ENCODE measurements at regions not wholly inside any gene's neighbourhood (a gene's known extent, or its start where the extent isn't known, plus 50 kb on each side); places are given as distances from the start of the nearest gene placed in this dataset.

DNA sequence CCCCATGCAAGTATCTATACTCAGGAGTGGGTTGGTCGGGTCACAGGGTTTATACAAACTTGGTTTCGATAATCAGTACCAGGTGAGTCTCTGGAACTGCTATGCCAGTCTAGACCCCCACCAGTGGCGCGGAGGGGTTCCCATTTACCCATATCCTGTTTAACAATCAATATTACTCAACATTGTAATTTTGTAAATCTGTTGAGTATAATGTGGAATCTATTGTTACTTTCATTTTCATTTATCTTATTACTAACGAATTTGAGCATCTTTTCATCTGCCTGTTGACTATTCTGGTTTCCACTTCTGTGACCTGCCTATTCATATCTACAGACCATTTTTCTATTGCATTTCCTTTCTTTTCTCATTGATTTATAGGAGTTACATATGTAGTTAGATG is 275.2 kb upstream of the CRY1 start:
- Histone ChIP-seq H3K4me1 (ENCODE audit: insufficient read depth, low read length) (peaks cover 26% of the 10 kb centered on the region), H3K4me3 (replicated peaks in 1 of 3; ENCODE audit: insufficient read depth in 1 of 3, low read depth in 2 of 3, low read length in 3 of 3) (no peak overlapping the region), H3K27me3 (ENCODE audit: control insufficient read depth in 1 of 2, insufficient read depth in 2 of 2, low read length in 2 of 2) (0 out of 5 replicates have a peak, but pooled peaks cover 0 to 1% of the 10 kb centered on the region in 2 experiments), H3K27ac (ENCODE audit: extremely low read length, insufficient read depth, low read length) (no peak overlapping the region), H3K9me3 (ENCODE audit: low read length) (no peaks in the 10 kb centered on the region), H3K79me2 (ENCODE audit: insufficient read depth, low read length) (no peaks in the 10 kb centered on the region), H3K36me3 (replicated peaks in 1 of 2; ENCODE audit: control insufficient read depth in 1 of 2, insufficient read depth in 2 of 2, low read length in 2 of 2) (no peaks in the 10 kb centered on the region), H4K20me1 (ENCODE audit: insufficient read depth, low read length) (no peaks in the 10 kb centered on the region), H2AFZ (ENCODE audit: low read length) (no peak overlapping the region), H3K4me2 (ENCODE audit: low read depth, low read length) (no peak overlapping the region), H3K9ac (ENCODE audit: insufficient read depth, low read depth, low read length) (no peak overlapping the region)
- intact Hi-C loops (cut with micrococcal nuclease; ENCODE audit: unreplicated experiment) (no loop called here), in situ Hi-C loops (cut with HindIII; ENCODE audit: extremely low pct_ligation_motif_present, low pct_unique_long_range_greater_than_20kb) (no loop called here)
- no peak for ATAC-seq
- CTCF ChIA-PET (ENCODE audit: low intra/inter-chr PET ratio, low total read pairs): no interaction called here
- no peak for FAIRE-seq
- POLR2A ChIA-PET: no interaction called here
- 73% methylated on average over 5 of the region's 5 CpGs for WGBS (ENCODE audit: low lambda C conversion rate)
- no peak for DNase-seq (ENCODE audit: low spot score)
- BruUV-seq (replicated peaks): no TSS peak
- TF ChIP-seq ZBTB49 (CRISPR knock-in tag; IDR thresholded peaks at IDR 0.05; ENCODE audit: borderline replicate concordance) (no peak), SRF (IDR thresholded peaks at IDR 0.05; ENCODE audit: low read depth, low read length) (no peak), ZNF414 (CRISPR knock-in tag; IDR thresholded peaks at IDR 0.05) (no peak), ZFP36 (IDR thresholded peaks at IDR 0.05; ENCODE audit: borderline replicate concordance, low read depth, low read length, partially characterized antibody) (no peak)

DNA sequence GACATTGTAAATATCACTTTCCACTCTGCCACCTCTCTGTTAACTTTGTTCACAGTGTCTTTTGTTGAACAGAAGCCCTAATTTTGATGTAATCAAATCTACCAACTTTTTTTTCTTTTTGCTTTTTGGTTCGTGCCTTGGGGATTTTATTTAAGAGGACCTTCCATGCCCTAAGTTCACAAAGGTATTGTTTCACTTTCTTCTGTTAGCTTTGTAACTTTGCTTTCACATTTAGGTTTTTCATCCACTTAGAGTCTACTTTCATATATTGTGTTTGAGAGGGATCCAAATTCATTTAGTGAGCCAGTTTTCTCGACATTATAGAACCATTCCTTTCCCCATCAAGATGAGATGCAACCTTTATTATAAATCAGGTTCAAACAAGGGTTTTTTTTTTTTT is 275.7 kb upstream of the CRY1 start:
- Histone ChIP-seq H3K36me3 (replicated peaks in 1 of 2; ENCODE audit: control insufficient read depth in 1 of 2, insufficient read depth in 2 of 2, low read length in 2 of 2) (no peaks in the 10 kb centered on the region), H3K4me1 (ENCODE audit: insufficient read depth, low read length) (peaks cover 26% of the 10 kb centered on the region), H3K4me3 (replicated peaks in 1 of 3; ENCODE audit: insufficient read depth in 1 of 3, low read depth in 2 of 3, low read length in 3 of 3) (no peak overlapping the region), H3K27me3 (ENCODE audit: control insufficient read depth in 1 of 2, insufficient read depth in 2 of 2, low read length in 2 of 2) (0 out of 5 replicates have a peak, but pooled peaks cover 0 to 1% of the 10 kb centered on the region in 2 experiments), H3K4me2 (ENCODE audit: low read depth, low read length) (no peak overlapping the region), H2AFZ (ENCODE audit: low read length) (no peak overlapping the region), H3K9me3 (ENCODE audit: low read length) (no peaks in the 10 kb centered on the region), H4K20me1 (ENCODE audit: insufficient read depth, low read length) (no peaks in the 10 kb centered on the region), H3K9ac (ENCODE audit: insufficient read depth, low read depth, low read length) (no peak overlapping the region), H3K79me2 (ENCODE audit: insufficient read depth, low read length) (no peaks in the 10 kb centered on the region), H3K27ac (ENCODE audit: extremely low read length, insufficient read depth, low read length) (no peak overlapping the region)
- TF ChIP-seq, protein P1, sequence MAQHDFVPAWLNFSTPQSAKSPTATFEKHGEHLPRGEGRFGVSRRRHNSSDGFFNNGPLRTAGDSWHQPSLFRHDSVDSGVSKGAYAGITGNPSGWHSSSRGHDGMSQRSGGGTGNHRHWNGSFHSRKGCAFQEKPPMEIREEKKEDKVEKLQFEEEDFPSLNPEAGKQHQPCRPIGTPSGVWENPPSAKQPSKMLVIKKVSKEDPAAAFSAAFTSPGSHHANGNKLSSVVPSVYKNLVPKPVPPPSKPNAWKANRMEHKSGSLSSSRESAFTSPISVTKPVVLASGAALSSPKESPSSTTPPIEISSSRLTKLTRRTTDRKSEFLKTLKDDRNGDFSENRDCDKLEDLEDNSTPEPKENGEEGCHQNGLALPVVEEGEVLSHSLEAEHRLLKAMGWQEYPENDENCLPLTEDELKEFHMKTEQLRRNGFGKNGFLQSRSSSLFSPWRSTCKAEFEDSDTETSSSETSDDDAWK (CRISPR knock-in tag; IDR thresholded peaks at IDR 0.05): no peak
- TF ChIP-seq ASH2L (IDR thresholded peaks at IDR 0.05; ENCODE audit: insufficient read length, low read depth, low read length) (no peak), FOXK1 (CRISPR knock-in tag; IDR thresholded peaks at IDR 0.05; ENCODE audit: borderline replicate concordance, low read depth) (no peak), NFKB2 (CRISPR knock-in tag; IDR thresholded peaks at IDR 0.05; ENCODE audit: borderline replicate concordance) (no peak), TCF7L2 (IDR thresholded peaks at IDR 0.05; ENCODE audit: low read depth, low read length) (no peak), SRSF4 (IDR thresholded peaks at IDR 0.05; ENCODE audit: low read depth, low read length, poor library complexity, severe bottlenecking) (no peak)
- 57% methylated on average over 2 of the region's 2 CpGs for WGBS (ENCODE audit: low lambda C conversion rate)
- POLR2A ChIA-PET: no interaction called here
- no peak for ATAC-seq
- FAIRE-seq: no peak
- intact Hi-C loops (cut with micrococcal nuclease; ENCODE audit: unreplicated experiment): no loop called here
- DNase-seq (ENCODE audit: low spot score): no peak
- in situ Hi-C loops (cut with HindIII; ENCODE audit: extremely low pct_ligation_motif_present, low pct_unique_long_range_greater_than_20kb): no loop called here
- CTCF ChIA-PET (ENCODE audit: low intra/inter-chr PET ratio, low total read pairs): no interaction called here
- no TSS peak for BruUV-seq (replicated peaks)
